Raji (cell line): ENCODE measurements at regions not wholly inside any gene's neighbourhood (a gene's known extent, or its start where the extent isn't known, plus 50 kb on each side); places are given as distances from the start of the nearest gene placed in this dataset.
A peak's percentile ranks its signal among the peaks of the same experiment; 100 is the strongest.

Experiments
- POLR2A ChIP-seq: IDR thresholded peaks from 2 replicates; pipeline ENCODE4 v1.6.1; 2011; ENCODE audit warnings: low read depth, low read length, control low read depth; ENCODE audit not compliant: insufficient read depth

DNA sequence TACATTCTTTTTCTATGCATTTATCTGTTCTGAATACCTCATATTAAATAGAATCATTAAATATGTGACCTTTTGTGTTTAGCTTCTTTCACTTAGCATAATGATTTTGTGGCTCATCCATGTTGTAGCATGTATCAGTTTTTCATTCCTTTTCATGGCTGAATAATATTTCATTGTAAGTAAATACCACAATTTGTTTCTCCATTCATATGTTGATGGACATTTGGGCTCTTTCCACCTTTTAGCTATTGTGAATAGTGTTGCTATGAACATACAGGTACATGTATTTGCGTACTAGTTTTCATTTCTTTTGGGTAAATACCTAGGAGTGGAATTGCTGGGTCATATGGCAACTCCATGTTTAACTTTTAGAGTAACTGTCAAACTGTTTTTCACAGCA is 85.1 kb downstream of the GNL3L start:
- no peak for TF ChIP-seq POLR2A

- no peak for TF ChIP-seq POLR2A
These were observed 103.6 kb downstream of the GNL3L start for GRCh38 chrX:54633641-54634040.

- TF ChIP-seq POLR2A = no peak
These were observed 109.0 kb downstream of the GNL3L start for GRCh38 chrX:54639018-54639345.

GRCh38 chrX:54639346-54640102 is 109.5 kb downstream of the GNL3L start:
- TF ChIP-seq POLR2A = peak; percentile 66

- TF ChIP-seq POLR2A = no peak
These were observed 110.2 kb downstream of the GNL3L start for GRCh38 chrX:54640103-54640690.

GRCh38 chrX:54640736-54641135 is 110.7 kb downstream of the GNL3L start:
- TF ChIP-seq POLR2A = no peak

GRCh38 chrX:54641530-54641929 is 111.5 kb downstream of the GNL3L start:
- TF ChIP-seq POLR2A = no peak

DNA sequence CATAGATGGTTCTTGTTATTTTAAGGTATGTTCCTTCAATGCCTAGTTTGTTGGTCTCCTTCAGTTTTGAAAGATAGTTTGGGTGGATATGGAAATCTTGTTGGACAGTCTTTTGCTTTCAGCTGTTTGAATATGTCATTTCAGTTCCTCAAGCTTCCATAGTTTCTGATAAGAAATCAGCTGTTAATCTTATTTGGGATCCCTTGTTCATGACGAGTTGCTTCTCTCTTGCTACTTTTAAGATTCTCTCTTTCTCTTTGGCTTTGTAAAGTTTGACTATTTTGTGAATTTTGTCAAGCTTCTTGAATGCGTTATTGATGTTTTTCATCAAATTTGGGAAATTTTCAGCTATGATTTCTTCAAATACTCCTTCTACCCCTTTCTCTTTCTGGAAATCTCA is 129.5 kb downstream of the GNL3L start:
- no peak for TF ChIP-seq POLR2A

GRCh38 chrX:54675762-54676161 is 122.3 kb downstream of the ITIH6 start:
- no peak for TF ChIP-seq POLR2A

DNA sequence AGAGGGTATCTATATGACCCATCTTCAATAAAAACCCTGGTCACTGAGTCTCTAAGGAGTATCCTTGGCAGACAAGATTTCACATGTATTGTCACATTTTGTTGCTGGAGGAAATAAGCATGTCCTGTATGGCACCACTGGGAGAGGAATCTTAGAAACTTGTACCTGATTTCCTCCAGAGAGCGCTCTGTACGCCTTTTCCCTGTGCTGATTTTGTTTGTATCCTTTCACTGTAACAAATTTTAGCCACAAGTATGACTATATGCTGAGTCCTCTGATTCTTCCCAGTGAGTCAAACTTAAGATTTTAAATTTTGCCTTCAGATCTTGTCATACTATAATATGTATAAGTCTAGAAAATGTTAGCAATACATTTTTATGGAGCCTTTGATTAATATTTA is 102.8 kb downstream of the ITIH6 start:
- TF ChIP-seq POLR2A = no peak

GRCh38 chrX:54695816-54696487 is 102.1 kb downstream of the ITIH6 start:
- TF ChIP-seq POLR2A = no peak
